RPMI7951 (cell line): ENCODE measurements at regions not wholly inside any gene's neighbourhood (a gene's known extent, or its start where the extent isn't known, plus 50 kb on each side); places are given as distances from the start of the nearest gene placed in this dataset.

Source experiments
- DNase-seq: peaks from one replicate; pipeline ENCODE4 v3.0.0-alpha.2; 2012; ENCODE audit warnings: low read depth

DNA sequence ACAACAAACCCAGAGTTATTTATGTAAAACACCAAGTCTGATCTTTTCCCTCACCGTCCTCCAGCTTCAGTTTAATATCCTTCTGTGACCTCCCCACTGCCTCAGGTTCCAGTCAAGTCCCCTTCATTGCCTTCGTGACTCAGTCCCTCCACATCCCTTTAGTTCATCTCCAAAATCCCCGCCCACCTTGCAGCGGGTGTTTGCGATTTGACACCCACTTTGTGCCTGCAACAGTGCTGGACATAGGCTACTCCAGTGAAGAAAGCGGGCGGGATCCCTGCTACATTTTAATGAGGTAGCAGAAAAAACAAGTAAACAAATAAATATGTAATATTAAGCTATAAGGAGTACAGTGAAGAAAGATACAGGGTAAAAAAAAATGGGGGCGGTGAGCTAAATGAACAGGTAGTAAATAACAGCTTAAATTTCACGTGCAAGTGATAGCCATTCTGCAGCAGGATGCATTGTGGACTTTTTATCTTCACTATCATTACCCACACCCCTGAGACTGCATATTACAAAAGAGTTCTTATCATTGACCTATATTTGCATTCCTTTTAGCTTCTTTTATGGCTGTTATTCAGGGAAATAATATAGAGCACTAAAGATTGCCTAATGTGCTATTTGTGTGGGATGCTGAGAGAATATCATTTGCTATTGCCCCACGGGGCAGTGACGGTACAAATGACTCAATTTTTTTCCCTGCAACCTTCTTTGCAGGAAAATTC is 222.8 kb upstream of the NUDT4 start:
- no peak for DNase-seq

DNA sequence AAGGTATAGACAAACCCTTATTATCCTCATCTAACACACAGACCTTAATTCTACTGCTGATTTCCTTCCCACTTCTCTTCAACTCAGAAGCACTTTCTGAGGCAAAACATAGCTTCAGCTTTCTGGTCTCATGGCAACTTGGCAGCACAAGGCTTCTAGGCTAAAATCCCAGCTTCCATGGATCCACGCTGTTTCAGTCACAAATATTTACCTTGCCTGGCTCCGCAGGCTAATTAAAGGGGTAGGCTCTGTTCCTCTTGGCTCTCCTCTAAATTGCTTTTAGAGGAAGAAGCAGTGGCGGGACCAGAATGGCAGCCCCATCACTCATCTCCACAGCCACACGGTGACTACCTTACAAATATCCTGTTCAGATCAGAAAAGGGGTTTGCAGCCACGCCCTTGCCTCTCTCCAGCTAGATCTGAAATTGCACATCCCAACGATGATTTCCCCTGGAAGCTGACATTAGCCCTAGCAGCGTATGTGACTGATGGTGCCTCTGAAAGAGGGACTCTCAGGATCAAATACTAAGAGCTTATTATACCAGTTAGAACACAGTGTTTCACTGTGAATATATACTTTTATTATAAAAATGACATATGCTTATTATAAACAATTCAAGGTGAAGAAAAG is 221.5 kb upstream of the NUDT4 start:
- no peak for DNase-seq

DNA sequence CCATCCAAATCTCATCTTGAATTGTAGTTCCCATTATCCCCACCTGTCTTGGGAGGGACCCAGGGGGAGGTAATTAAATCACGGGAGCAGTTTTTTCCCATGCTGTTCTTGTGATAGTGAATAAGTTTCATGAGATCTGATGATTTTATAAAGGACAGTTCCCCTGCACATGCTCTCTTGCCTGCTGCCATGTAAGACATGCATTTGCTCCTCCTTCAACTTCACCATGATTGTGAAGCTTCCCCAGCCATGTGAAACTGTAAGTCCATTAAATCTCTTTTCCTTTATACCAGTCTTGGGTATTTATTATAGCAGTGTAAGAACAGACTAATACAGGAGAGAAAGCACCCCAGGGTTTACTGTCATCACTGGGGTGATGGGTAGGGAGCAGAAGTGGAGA is 220.4 kb upstream of the NUDT4 start:
- DNase-seq, result no peak

DNA sequence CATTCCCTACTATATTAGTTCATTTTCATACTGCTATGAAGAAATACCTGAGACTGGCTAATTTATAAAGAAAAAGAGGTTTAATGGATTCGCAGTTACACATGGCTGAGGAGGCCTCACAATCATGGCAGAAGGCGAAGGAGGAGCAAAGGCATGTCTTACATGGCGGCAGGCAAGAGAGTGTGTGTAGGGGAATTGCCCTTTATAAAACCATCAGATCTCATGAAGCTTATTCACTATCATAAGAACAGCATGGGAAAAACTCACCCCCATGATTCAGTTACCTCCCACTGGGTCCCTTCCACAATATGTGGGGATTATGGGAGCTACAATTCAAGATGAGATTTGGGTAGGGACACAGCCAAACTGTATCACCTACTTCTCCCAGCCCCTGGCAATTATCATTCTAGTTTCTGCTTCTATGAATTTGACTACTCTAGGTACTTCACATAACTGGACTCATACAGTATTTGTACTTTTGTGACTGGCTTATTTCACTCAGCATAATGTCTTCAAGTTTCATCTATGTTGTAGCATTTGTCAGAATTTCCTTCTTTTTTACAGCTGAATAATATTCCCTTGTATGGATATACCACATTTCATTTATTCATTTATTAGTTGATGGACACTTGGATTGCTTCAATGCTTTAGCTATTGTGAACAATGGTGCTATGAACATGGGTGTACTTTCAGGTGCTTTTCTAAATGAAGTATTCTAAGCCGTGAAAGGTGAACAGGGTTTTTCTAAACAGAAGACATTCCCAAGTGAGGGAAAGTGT is 219.5 kb upstream of the NUDT4 start:
- DNase-seq, result no peak

DNA sequence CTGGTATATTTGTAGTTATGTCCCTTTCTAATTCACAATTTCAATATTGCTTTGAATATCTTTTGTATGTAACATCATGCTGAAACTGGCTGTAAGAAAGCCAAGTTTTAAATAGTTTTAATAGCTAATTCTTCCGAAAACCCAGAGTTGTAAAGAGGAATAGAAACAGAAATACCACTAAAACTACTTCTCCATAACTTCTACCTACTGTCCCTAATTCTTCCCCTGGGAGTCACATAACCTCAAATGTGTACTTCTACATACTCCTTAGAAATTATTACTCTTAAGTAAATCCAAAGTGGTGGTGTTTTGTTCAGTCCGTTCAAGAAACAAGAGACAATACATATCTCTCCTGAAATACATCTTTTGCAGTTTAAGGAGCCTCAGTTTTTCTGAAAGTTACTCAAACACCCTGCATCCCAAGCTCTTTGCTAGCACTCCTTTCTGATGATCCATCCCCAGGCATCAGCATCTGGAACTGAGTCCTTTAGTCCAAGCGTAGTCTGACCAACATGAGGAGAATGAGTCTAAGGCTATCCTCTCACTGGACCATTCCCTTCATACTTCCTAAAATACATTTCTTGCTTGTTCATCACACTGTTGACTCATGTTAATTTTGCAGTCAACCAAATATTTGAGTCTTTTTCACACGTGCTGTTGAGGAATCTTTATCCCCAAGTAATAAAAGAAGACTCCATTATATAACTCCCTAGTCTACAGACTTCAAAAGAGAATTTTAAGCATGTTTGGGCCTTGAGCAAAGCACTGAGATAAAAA is 214.3 kb upstream of the NUDT4 start:
- DNase-seq, result no peak

DNA sequence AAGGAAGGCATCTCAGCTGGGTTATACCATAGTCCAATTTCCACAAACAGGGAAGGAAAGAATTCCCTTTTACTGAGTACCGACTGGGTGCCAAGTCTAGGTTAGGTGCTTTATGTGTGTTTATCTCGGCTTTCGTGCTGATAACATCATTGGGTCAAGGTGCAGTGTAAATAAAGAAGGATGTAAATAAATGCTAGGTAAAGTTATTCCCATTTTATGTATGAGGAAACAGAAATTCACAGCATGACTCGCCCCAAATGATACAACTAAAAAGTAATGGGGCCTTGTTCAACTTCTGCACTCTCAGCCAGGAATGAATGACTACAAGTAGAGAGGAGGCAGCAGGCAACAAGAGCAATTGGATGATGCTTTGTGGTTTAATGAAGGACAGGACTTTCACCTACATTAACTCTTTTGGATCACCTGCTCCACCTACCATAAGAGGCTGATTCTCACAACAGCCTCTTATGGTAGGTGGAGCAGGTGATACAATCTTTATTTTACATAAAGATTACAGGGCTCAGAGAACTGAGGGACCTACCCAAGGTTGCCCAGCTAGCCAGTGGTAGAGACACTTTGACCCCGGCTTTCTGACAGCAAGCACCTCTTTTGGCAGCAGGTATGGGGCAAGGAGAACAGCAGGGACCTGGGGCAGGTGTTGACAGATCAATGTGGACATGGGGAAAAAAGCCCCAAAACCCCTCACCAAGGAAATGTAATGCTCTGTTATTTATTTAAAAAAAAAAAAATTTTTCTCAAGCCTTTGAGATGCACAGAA is 213.4 kb upstream of the NUDT4 start:
- DNase-seq, result no peak

DNA sequence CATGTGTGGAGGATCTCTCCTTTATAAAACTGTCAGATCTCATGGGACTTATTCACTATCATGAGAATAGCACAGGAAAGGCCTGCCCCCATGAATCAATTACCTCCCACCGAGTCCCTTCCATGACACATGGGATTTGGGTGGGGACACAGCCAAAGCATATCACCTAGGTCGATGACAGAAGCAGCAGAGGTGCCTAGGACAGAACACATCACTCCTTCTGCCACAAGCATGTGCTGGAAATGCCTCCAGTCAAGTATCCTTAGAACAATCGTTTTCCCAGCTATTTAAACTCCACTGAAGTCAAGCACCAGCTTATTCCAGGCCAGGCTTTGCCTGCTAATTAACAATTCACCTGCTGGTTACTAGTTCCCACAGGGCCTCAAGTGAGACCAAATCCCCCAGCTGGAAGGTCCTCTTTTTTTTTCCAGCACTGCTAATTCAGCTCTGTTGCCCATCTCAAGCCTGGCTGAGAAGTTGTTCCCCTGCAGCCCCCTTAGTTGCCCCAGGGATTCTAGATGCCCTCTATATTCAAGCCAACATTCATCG is 212.3 kb upstream of the NUDT4 start:
- no peak for DNase-seq

DNA sequence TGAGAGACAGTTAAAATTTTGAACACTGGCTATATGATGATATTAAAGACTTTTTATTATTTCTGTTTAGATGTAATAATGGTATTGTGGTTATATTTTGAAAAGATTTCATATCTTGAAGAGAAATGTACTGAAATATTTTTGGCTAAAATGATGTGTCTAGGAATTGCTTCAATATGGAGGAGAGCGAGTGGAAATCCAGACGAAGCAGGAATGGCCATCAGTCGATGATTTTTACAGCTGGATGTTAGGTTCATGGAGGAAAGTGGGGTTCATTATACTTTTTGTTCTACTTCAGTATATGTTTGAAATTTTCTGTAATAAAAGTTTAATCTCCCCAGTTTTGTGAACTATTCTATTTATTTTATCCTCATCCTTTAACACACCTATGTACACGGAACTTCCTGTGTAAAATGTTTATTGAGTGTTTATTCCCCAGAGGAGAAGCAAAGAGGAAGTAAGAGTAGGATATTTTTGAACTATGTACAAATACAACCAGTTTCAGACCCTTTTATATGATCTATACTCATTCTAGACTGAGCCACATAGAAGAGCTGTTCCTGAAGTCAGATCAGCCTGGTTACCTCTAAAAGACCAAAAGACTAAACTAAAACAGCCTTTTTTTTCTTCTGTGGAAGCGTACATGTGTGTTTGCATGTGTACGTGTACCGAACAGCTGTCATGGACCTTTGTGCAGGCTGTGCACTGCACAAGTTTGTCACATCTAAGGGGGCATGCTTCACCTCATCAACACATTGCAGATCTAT is 211.0 kb upstream of the NUDT4 start:
- no peak for DNase-seq

DNA sequence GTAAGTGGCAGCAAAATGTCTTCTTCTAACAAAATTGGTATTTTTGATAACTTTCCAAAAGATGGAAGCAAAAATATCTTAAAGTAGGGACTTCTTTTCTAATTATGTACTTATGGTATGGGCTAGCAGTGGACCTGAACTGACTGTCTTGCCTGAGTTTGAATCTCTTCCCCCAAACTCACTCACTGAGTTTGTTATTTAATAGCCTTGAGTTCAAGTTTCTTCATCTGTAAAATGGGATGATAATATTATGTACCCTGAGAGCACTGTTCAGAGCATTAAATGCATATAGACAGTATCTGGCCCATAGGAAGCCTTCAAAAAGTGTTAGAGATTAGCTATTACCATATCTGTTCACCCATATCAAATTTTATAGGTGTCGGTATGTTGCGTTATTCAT is 210.4 kb upstream of the NUDT4 start:
- no peak for DNase-seq

DNA sequence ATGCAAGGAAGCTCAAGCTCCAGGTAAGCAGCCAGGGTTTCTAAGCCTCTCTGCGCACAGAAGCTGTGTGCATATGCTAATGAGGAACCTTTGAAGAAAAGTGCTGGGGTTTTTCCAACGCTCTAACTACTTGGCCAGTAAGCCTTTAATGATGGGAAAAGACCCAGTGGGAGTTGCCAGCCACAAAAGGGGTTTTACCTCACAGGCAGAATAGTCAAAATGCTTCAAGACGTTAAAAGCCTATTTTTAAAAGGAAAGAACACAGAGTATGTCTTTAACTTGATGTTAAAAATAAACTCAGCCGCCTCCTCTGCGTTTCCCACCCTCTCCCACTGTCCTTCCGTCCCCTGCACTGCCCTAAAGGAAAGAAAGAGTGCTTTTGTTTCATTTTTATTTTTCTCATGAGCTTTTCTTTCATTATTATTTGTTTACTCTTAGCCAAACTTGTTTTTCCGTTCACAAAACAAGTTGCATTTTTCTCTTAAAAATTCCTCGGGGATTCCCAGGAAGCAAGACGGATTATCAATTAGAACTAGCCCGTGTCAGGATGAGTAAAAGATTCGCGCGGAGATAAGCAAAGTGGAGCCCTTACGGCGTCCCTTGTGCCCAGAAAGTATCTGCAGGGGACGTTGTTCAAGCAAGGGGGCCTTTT is 209.8 kb upstream of the NUDT4 start:
- peak; percentile 28 for DNase-seq

DNA sequence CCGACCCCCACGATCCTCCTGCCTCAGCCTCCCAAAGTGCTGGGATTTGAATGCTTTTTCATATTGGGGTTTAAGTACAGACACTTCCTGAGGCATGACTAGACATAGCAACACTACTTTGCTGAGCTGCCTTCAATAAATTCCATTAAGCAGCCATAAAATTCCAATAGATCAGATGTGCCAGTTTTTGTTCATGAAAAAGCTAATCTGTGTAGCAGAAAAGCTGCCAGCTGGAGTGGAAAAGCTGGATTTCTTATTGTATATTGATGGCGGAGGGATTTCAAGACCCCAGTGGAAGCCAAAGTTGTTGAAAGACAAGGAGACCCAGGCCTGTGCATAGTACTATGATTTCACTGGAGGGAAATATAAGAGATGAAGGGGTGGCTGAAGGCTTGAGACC is 209.0 kb upstream of the NUDT4 start:
- DNase-seq, result no peak

DNA sequence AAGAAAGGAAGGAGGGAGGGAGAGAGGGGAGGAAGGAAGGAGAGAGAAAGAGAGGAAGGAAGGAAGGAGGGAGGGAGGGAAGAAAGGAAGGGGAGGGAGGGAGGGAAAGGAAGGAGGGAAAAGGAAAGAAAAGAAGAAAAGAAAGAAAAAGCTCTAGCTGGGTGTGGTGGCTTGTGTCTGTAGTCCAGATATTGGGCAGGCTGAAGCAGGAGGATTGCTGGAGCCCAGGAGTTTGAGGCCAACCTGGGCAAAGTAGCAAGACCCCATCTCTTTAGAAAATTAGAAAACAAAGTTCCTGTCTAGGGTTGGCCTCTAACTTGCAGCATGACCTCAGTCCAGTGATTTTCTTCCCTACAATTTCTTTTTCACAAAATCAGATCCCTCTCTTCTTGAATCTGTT is 208.2 kb upstream of the NUDT4 start:
- DNase-seq, result no peak

DNA sequence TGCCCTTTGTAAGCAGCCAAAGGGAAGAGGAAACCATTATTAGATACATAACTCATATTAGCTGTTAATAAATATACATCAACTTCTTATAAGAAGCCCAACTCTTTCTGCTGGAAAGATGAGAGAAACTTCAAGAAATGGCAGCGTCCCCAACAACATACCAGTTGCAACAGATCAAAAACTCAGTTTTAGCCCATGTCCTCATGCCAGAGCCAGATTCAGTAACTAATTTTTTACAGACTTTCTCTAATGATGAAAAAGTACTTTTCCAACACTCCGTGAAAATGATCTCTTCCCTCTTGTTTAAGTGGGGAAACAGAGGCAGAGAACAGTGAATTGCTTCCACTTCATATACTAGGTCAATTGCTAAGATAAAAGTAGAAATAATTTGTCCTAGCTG is 206.8 kb upstream of the NUDT4 start:
- no peak for DNase-seq

DNA sequence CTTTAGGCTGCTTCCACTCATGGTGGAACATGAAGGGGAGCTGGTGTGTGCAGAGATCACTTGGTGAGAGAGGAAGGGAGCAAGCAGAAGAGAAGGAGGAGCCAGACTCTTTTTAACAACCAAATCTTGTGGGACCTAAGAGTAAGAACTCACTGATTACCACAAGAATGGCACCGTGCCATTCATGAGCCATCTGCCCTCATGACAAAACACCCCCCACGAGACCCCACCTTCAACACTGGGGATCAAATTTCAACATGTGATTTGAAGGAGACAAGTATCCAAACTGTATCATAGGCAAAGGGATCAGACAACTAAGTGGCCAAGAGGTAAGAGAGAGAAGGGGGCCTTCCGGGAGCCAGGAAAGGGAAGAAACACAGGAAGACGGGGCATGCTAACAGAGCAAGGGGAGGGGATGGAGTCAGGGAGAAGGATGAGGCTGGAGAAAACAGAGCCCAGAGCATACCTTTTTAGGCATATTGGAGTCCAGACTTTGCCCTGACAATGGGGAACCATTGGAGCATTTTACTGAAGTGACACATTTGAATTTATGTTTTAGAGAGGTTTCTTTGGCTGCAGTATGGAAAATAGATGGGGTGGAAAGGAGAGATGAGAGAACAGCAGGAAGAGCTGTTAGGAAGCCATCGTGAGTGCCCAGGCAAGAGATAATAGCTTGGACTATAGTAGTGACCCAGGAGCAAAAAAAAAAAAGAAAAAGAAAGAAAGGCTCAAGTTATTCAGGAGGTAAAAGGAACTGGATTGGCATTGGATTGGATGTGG is 204.4 kb upstream of the NUDT4 start:
- DNase-seq, result peak; percentile 74

DNA sequence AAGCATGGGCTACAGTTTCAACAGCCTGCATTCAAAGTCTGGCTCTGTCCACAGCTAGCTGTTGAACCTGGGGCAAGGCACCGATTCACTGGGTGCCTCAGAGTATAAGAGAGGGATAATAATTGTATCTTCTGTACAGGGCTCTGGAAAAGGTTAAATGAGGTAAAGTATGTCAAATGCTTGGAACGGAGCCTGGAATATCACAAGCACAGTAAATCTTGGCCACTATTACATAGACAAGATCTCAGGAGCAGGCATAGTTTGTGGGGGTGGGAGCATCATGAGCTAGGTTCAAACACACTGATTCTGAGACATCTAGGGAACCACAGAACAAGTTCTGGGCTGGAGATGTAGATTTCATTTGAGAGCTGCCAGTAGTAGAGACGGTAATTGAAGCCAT is 203.7 kb upstream of the NUDT4 start:
- peak; percentile 51 for DNase-seq

DNA sequence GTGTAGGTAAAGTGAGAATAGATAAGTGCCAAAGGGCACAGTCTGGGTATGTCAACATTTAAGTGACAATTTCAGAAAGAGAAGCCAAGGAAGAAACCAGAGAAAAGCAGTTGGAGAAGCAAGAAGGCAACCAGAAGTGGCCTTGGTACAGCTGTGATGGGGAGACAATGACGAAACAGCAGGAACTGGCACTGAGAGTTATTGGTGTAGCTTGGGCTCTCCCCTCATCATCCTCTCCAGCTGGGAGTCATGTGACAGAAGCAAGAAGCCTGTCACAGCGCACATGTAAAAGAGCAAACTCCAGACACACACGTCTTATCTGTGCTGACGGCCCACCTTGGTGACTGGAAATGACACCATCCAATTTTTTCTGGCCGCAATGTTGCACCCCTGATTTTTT is 203.3 kb upstream of the NUDT4 start:
- no peak for DNase-seq

DNA sequence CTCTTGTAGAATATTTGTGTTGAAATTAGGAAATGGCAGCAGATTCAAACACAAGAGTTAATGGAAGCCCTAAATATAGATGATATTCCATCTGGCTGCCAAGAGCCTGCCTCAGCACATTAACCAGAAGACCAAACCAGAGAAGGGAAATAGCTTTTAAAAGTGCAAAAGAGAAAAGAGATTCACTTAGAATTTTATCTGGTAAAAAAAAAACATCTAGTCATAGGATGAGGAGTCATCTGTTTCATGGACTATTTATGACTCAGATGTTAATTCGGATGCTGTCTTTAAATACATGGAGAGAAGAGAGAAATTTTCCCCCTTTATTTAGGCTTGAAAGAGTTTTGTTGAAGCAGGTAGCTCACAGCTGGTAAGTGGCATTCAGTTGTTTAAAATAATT is 201.6 kb upstream of the NUDT4 start:
- peak; percentile 15 for DNase-seq

DNA sequence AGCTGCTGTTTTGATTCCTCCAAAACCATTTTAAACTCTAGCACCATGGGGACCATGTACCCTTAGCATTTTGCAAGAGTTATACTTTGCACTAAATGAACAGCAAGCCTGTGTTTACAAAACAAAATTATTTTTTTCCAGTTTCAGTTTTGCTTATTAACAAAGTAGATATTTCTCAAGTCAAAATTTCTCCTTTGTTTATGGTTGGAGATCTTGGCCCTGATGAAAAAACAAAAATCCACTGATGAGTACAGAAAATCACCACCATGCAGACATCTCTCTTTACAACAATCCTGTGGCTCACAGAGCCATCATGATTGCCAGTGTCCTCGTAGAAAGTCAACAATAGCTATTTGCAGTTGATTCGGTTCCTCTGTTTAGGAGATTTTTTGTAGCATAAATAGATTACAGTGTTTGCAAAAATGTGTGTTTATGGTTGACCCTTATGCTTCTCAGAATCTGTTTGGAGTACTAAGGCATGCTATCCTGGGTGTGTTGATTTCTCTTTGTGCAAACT is 201.1 kb upstream of the NUDT4 start:
- no peak for DNase-seq
